ENCODE measurements at regions not wholly inside any gene's neighbourhood (a gene's known extent, or its start where the extent isn't known, plus 50 kb on each side); places are given as distances from the start of the nearest gene placed in this dataset.

- DNase-seq (ENCODE audit: low read depth) = no peak
- in situ Hi-C loops (cut with HindIII; ENCODE audit: low pct_unique_long_range_greater_than_20kb, low sequenced_read_pairs) = no loop called here
These were observed 86.0 kb upstream of the LRIG1 start for GRCh38 chr3:66586853-66587252.

DNA sequence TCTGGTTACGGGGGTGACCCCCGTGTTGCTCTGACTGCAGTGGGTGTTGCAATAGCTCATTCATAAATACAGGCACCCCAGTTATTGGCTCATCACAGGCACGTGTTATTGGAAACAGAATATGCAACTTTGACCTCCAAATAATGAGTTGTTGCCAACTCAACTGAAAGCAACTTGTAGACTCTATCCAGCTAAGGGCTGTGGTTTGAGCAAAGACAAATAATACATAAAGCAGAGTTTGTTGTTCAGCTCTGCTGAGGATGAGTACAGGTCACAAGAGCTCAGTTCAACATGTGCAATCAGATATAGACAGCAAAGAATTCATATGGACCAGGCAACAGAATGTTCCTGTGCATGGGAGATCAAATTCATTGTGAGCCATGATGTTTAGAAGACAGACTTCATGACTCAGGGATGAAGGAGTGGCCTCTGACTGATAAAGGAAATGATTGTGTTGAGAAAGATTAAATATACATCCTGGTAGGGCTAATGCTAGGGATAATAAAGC, 87.6 kb upstream of the LRIG1 start:
- in situ Hi-C loops (cut with HindIII; ENCODE audit: low pct_unique_long_range_greater_than_20kb, low sequenced_read_pairs) = no loop called here
- no peak for DNase-seq (ENCODE audit: low read depth)

- in situ Hi-C loops (cut with HindIII; ENCODE audit: low pct_unique_long_range_greater_than_20kb, low sequenced_read_pairs) = no loop called here
- no peak for DNase-seq (ENCODE audit: low read depth)
These were observed 91.4 kb upstream of the LRIG1 start for GRCh38 chr3:66592016-66592761.

DNA sequence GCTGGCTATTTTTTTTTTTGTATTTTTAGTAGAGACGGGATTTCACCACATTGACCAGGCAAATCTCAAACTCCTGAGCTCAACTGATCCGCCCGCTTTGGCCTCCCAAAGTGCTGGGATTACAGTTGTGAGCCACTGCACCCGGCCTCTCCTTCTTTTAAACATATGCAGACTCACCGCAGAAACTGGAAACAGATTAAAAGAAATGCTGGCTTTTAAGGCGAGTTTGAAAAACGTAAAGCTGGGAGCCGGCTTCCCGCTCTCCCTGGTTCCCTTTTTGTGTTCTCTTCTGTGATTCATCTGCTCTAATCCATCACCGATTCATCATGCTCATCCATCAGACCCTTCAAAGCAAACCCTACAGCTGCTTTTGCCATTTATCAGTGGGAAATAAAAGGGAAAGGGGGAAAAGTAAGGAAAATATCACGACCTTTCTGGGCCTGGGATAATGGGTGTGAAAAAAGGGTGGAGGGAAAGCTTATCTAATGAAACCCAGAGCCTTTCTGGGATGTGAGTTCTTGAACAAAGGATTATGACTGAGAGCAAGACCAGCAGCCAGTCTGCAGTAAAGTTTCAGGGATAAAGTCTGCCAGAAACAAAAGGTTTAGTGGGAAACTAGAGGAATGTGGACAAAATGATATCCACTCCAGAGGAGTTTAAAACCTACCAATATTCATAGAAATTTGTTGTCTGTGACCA, 92.3 kb upstream of the LRIG1 start:
- in situ Hi-C loops (cut with HindIII; ENCODE audit: low pct_unique_long_range_greater_than_20kb, low sequenced_read_pairs) = no loop called here
- no peak for DNase-seq (ENCODE audit: low read depth)

- in situ Hi-C loops (cut with HindIII; ENCODE audit: low pct_unique_long_range_greater_than_20kb, low sequenced_read_pairs) = no loop called here
- peak; percentile 72 for DNase-seq (ENCODE audit: low read depth)
These were observed 93.2 kb upstream of the LRIG1 start for GRCh38 chr3:66593978-66594377.

- DNase-seq (ENCODE audit: low read depth) = no peak
- in situ Hi-C loops (cut with HindIII; ENCODE audit: low pct_unique_long_range_greater_than_20kb, low sequenced_read_pairs) = no loop called here
These were observed 96.6 kb upstream of the LRIG1 start for GRCh38 chr3:66597308-66597863.

DNA sequence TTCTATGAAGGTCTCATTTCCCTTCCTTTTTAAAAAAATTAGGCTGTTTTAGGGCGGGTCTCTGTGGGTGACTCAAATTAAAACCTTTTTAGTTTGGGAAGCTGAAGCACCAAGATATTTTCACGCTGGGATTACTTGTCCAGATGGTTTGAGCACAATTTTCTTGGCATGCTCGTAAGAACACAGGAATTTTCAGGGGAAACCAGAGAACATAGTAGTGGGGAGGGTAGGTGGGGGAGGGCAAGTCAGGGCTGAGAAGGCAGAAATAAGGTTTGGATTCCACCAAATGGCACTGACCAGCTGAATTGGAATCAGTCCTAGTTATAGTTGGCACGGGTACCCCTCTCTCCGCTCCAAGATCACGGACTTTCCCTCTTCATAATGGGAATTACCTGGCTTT, 97.3 kb upstream of the LRIG1 start:
- in situ Hi-C loops (cut with HindIII; ENCODE audit: low pct_unique_long_range_greater_than_20kb, low sequenced_read_pairs) = no loop called here
- DNase-seq (ENCODE audit: low read depth) = no peak

GRCh38 chr3:66602237-66602636, 101.4 kb upstream of the LRIG1 start:
- in situ Hi-C loops (cut with HindIII; ENCODE audit: low pct_unique_long_range_greater_than_20kb, low sequenced_read_pairs) = no loop called here

GRCh38 chr3:66602691-66603090, 101.9 kb upstream of the LRIG1 start:
- in situ Hi-C loops (cut with HindIII; ENCODE audit: low pct_unique_long_range_greater_than_20kb, low sequenced_read_pairs) = no loop called here
- DNase-seq (ENCODE audit: low read depth) = no peak

More at GRCh38 chr3:66602237-66602636, 101.4 kb upstream of the LRIG1 start:
- no peak for DNase-seq (ENCODE audit: low read depth)

- no peak for DNase-seq (ENCODE audit: low read depth)
- in situ Hi-C loops (cut with HindIII; ENCODE audit: low pct_unique_long_range_greater_than_20kb, low sequenced_read_pairs) = no loop called here
These were observed 102.4 kb upstream of the LRIG1 start for GRCh38 chr3:66603151-66603611.

DNA sequence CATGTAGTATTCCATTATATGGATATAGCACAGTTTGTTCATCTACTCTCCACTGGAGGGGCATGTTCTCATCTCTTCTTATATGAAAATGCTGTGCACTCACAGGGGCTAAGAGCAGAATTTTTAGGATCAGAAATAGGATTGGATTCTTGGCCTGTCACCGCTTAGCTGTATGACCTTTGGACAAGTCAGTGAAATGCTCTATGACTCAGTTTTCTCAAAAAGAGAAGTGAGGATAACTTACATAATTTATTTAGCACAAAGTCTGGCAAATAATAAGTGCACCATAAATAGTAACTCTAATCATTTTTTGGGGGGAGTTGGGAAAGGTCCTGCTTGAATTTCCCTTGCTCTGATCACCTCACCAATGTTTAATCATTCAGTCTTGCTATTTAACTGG, 103.7 kb upstream of the LRIG1 start:
- in situ Hi-C loops (cut with HindIII; ENCODE audit: low pct_unique_long_range_greater_than_20kb, low sequenced_read_pairs) = no loop called here
- no peak for DNase-seq (ENCODE audit: low read depth)

DNA sequence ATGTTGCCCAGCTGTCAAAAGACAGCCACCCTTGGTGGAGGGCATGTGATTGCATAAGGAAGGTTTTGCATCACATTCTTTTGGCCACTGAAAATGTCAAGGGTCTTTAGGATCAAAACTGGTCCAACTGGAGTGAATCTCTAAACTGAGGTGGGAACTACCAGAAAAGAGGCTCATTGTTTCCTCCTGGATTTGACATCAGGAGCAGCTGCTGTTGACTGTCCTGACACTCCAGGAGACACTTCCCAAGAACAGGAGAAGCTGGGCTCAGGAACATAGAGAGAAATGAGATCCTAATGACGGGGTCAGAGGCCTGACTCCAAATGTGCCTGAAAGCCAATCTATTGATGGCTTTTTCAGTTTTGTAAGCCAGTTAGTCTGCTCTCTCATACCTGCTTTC, 105.3 kb upstream of the LRIG1 start:
- DNase-seq (ENCODE audit: low read depth) = no peak
- in situ Hi-C loops (cut with HindIII; ENCODE audit: low pct_unique_long_range_greater_than_20kb, low sequenced_read_pairs) = no loop called here

- in situ Hi-C loops (cut with HindIII; ENCODE audit: low pct_unique_long_range_greater_than_20kb, low sequenced_read_pairs) = no loop called here
- DNase-seq (ENCODE audit: low read depth) = no peak
These were observed 106.0 kb upstream of the LRIG1 start for GRCh38 chr3:66606868-66607267.

DNA sequence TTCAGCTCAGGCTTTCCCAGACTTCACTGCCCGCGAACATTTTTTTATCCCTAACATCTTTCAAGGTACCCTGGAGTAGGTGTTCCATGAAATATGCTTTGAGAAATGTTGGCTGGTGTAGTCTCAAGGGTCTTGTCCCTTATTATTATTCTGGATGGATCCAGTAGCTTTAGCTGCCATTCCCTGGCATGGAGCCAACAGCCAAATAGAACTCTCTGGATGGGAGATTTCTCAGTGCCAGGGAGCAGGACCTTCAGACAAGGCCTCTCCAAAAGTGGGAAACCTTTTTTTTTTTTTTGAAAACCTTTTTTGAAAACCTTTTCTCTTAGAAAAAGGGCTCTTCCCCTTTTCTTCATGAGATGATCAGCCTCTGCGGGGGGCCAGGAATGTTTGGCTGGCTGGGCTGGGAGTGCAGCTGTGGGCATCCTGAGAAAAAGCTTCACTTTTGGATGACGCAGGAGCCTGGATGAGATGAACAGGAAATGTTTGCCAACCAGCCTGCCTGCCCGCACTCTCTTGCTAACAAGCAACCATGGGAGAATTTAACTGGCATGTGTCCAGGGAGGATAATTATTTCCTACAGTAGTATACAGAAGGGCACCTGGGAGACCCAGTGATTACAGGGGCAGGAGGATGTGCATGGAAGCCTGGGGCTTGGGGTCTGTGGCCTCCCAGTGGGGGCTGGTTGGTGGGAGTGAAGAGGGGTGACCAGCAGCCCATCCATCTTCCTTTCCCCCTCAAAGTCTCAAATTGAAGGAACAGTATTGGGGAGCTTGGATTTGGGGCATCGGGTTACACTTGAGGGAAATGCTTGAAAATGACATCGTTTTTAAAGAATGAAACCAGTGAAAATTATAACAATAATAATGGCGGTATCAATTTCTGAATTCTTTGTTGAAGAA, 109.1 kb upstream of the LRIG1 start:
- in situ Hi-C loops (cut with HindIII; ENCODE audit: low pct_unique_long_range_greater_than_20kb, low sequenced_read_pairs) = no loop called here
- DNase-seq (ENCODE audit: low read depth) = no peak

- no peak for DNase-seq (ENCODE audit: low read depth)
- in situ Hi-C loops (cut with HindIII; ENCODE audit: low pct_unique_long_range_greater_than_20kb, low sequenced_read_pairs) = no loop called here
These were observed 109.7 kb upstream of the LRIG1 start for GRCh38 chr3:66610562-66610909.

- DNase-seq (ENCODE audit: low read depth) = no peak
- in situ Hi-C loops (cut with HindIII; ENCODE audit: low pct_unique_long_range_greater_than_20kb, low sequenced_read_pairs) = no loop called here
These were observed 115.0 kb upstream of the LRIG1 start for GRCh38 chr3:66615643-66616301.

DNA sequence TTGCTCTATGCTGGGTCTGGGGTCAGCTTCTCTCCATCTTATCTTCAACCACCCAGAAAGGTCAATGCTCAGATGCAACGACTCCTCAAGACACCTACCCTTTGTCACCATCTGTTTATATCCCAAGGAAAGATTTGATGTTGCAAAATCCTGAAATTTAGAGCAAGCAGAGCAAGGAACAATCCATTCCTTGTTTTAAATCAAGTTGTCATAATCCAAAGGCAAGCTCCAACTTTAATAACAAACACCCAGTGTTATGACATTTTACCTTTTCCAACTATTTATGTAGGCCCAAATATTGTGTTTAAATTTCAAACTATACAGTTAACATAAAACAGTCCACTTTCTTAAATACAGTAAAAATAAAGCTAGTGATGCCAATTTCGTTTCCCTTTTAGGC, 116.5 kb upstream of the LRIG1 start:
- in situ Hi-C loops (cut with HindIII; ENCODE audit: low pct_unique_long_range_greater_than_20kb, low sequenced_read_pairs) = no loop called here

DNA sequence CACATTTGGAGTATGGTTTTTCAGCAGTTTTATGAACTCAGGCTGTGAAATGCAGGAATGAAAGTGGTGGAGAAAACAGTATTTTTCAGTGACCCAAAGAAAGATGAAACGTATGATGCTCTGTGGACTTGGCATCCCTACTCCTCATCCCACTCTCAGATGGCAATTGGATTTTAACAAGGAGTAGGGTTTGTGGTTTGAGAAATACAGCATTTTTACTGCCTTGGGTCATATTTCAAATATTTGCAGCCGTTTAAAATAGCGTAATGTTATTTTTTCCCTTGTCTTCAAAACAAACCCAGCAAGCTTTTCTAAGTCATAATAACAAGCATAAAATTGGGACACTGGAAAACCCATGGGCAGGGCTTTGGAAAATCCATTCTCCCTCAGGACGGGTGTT, 117.2 kb upstream of the LRIG1 start:
- DNase-seq (ENCODE audit: low read depth) = no peak
- in situ Hi-C loops (cut with HindIII; ENCODE audit: low pct_unique_long_range_greater_than_20kb, low sequenced_read_pairs) = no loop called here

More for the DNA sequence above, 116.5 kb upstream of the LRIG1 start:
- no peak for DNase-seq (ENCODE audit: low read depth)
